Neural progenitor cell (in vitro differentiated cells): ENCODE measurements at regions not wholly inside any gene's neighbourhood (a gene's known extent, or its start where the extent isn't known, plus 50 kb on each side); places are given as distances from the start of the nearest gene placed in this dataset.

ENCODE experiments used
- DNase-seq: peaks from one replicate; pipeline ENCODE4 v3.0.0-alpha.2; 2016; ENCODE audit warnings: low spot score
- H2AFZ ChIP-seq: fragments of 200-600 bp; sonication (generic); replicated peaks from 2 replicates; pipeline ENCODE4 v1.6.1; 2016; ENCODE audit warnings: antibody characterized with exemption
- H3F3A ChIP-seq: fragments of 200-600 bp; sonication (generic); 2 replicates; pipeline ENCODE4 v1.6.1; 2016; ENCODE audit warnings: antibody characterized with exemption, low read depth
- H3K27ac ChIP-seq: fragments of 200-600 bp; sonication (generic); 2 replicates; pipeline ENCODE4 v1.5.1; 2016; ENCODE audit warnings: mild to moderate bottlenecking
- H3K27me3 ChIP-seq: fragments of 200-600 bp; sonication (generic); 2 replicates; pipeline ENCODE4 v1.6.1; 2016; ENCODE audit warnings: mild to moderate bottlenecking, moderate library complexity
- H3K36me3 ChIP-seq: fragments of 200-600 bp; sonication (generic); 2 replicates; pipeline ENCODE4 v1.5.1; 2016
- H3K4me1 ChIP-seq: fragments of 200-600 bp; sonication (generic); 2 replicates; pipeline ENCODE4 v1.6.1; 2016; ENCODE audit warnings: mixed run types
- H3K4me2 ChIP-seq: fragments of 200-600 bp; sonication (generic); 2 replicates; pipeline ENCODE4 v1.6.1; 2016
- H3K4me3 ChIP-seq: fragments of 200-600 bp; sonication (generic); 2 replicates; pipeline ENCODE4 v1.5.1; 2016
- H3K79me2 ChIP-seq: fragments of 200-600 bp; sonication (generic); 2 replicates; pipeline ENCODE4 v1.6.1; 2016; ENCODE audit warnings: low read depth
- H3K9ac ChIP-seq: fragments of 200-600 bp; sonication (generic); 2 replicates; pipeline ENCODE4 v1.6.1; 2016
- H3K9me3 ChIP-seq: fragments of 200-600 bp; sonication (generic); 2 replicates; pipeline ENCODE4 v1.5.1; 2016; ENCODE audit warnings: low read depth
- H4K20me1 ChIP-seq: fragments of 200-600 bp; sonication (generic); 2 replicates; pipeline ENCODE4 v1.6.1; 2016; ENCODE audit warnings: low read depth
- H3K27ac Mint-ChIP-seq: 3 replicates; pipeline ENCODE4 v1.8.0; 2021; ENCODE audit warnings: mixed read lengths
- H3K27me3 Mint-ChIP-seq: 2 replicates; pipeline ENCODE4 v1.8.0; 2022; ENCODE audit warnings: low read depth, mild to moderate bottlenecking, inconsistent platforms, moderate library complexity, mixed read lengths; ENCODE audit not compliant: insufficient read depth
- H3K36me3 Mint-ChIP-seq: 3 replicates; pipeline ENCODE4 v1.8.0; 2021; ENCODE audit warnings: mixed read lengths
- H3K4me1 Mint-ChIP-seq: 3 replicates; pipeline ENCODE4 v1.8.0; 2021; ENCODE audit warnings: mixed read lengths
- H3K4me3 Mint-ChIP-seq: 3 replicates; pipeline ENCODE4 v1.8.0; 2021; ENCODE audit warnings: mild to moderate bottlenecking, moderate library complexity, mixed read lengths
- H3K9me3 Mint-ChIP-seq: 3 replicates; pipeline ENCODE4 v1.8.0; 2020; ENCODE audit warnings: mixed read lengths
- EZH2 ChIP-seq: fragments of 200-600 bp; sonication (generic); IDR thresholded peaks from 2 replicates; pipeline ENCODE4 v1.6.1; 2017; ENCODE audit warnings: antibody characterized with exemption, mild to moderate bottlenecking, moderate library complexity
- EZH2phosphoT487 ChIP-seq: fragments of 200-600 bp; sonication (generic); IDR thresholded peaks from 2 replicates; pipeline ENCODE4 v1.6.1; 2017; ENCODE audit warnings: antibody characterized with exemption
- TF ChIP-seq, protein P1 (sequence below): fragments of 200-600 bp; sonication (generic); IDR thresholded peaks from 2 replicates; pipeline ENCODE4 v1.5.1; 2017; ENCODE audit warnings: antibody characterized with exemption, mild to moderate bottlenecking

GRCh38 chrX:25337841-25338240 lies 322.1 kb upstream of the ARX start:
- TF ChIP-seq EZH2 (no peak), EZH2phosphoT487 (no peak)
- TF ChIP-seq, protein P1, sequence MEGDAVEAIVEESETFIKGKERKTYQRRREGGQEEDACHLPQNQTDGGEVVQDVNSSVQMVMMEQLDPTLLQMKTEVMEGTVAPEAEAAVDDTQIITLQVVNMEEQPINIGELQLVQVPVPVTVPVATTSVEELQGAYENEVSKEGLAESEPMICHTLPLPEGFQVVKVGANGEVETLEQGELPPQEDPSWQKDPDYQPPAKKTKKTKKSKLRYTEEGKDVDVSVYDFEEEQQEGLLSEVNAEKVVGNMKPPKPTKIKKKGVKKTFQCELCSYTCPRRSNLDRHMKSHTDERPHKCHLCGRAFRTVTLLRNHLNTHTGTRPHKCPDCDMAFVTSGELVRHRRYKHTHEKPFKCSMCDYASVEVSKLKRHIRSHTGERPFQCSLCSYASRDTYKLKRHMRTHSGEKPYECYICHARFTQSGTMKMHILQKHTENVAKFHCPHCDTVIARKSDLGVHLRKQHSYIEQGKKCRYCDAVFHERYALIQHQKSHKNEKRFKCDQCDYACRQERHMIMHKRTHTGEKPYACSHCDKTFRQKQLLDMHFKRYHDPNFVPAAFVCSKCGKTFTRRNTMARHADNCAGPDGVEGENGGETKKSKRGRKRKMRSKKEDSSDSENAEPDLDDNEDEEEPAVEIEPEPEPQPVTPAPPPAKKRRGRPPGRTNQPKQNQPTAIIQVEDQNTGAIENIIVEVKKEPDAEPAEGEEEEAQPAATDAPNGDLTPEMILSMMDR, result no peak
- no peaks in the 10 kb centered on the region for H3K27me3 ChIP-seq

DNA sequence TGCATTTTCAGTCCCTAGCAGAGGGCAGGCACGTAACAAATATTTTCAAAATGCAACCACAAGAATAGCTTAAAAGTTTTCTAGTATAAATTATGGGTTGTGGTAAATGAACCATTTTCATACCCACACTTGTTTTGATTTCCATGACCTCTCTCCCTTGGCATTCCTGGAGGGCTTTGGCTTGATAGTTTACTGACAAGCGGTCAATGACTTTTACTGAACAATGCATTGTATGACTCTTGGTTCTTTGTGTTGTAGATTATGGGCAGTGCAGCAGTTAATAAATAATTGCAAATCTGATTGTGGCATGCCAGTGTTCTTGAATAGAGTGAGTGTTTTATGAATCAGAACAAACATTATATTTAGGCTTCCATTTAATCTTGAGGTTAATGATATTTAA lies 285.2 kb upstream of the ARX start:
- H3K27me3 ChIP-seq, result no peaks in the 10 kb centered on the region
- Mint-ChIP-seq H3K27me3 (peaks cover 3% of the 10 kb centered on the region), H3K4me3 (no peak overlapping the region), H3K36me3 (no peaks in the 10 kb centered on the region), H3K27ac (no peak overlapping the region), H3K4me1 (no peaks in the 10 kb centered on the region), H3K9me3 (no peaks in the 10 kb centered on the region)
- no peaks in the 10 kb centered on the region for H3K79me2 ChIP-seq
- H3K36me3 ChIP-seq, result no peaks in the 10 kb centered on the region
- H4K20me1 ChIP-seq, result no peaks in the 10 kb centered on the region
- H3K9me3 ChIP-seq, result no peaks in the 10 kb centered on the region
- H3K4me1 ChIP-seq, result no peaks in the 10 kb centered on the region
- H3K4me3 ChIP-seq, result no peak overlapping the region
- no peak overlapping the region for H2AFZ ChIP-seq
- DNase-seq, result no peak
- H3K27ac ChIP-seq, result no peak overlapping the region
- no peak overlapping the region for H3K4me2 ChIP-seq
- TF ChIP-seq EZH2 (no peak), EZH2phosphoT487 (no peak)
- TF ChIP-seq, protein P1, result no peak
- H3F3A ChIP-seq, result no peaks in the 10 kb centered on the region
- no peak overlapping the region for H3K9ac ChIP-seq

More at GRCh38 chrX:25337841-25338240, 322.1 kb upstream of the ARX start:
- Histone ChIP-seq H2AFZ (no peak overlapping the region), H4K20me1 (no peaks in the 10 kb centered on the region), H3K4me1 (no peaks in the 10 kb centered on the region), H3K9ac (no peak overlapping the region), H3F3A (no peaks in the 10 kb centered on the region), H3K9me3 (peaks cover 4% of the 10 kb centered on the region), H3K36me3 (no peaks in the 10 kb centered on the region), H3K79me2 (no peaks in the 10 kb centered on the region), H3K27ac (no peak overlapping the region), H3K4me2 (no peak overlapping the region), H3K4me3 (no peak overlapping the region)
- H3K9me3 Mint-ChIP-seq, result peaks cover 6% of the 10 kb centered on the region
- H3K27ac Mint-ChIP-seq, result no peak overlapping the region
- no peak overlapping the region for H3K4me3 Mint-ChIP-seq
- H3K4me1 Mint-ChIP-seq, result no peaks in the 10 kb centered on the region
- no peaks in the 10 kb centered on the region for H3K27me3 Mint-ChIP-seq
- DNase-seq, result no peak
- H3K36me3 Mint-ChIP-seq, result no peaks in the 10 kb centered on the region

DNA sequence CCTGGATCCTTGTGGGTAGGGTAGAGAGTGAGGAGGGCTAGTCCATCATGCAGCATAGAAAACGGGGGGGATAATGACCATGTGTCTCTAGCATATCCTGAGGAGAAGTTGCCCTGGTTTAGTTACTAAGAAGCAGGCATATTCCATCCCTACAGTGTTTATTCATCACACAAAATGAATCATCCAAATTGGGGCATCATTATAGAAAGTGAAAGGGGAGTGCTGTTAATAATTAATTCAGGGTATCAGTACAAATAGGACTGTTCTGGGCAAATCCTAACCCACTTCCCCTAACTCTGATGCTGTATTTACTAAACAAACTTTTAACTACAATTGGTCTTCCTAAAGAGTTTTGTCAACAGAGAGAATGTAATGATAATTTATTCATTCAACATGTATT lies 281.1 kb upstream of the ARX start:
- Histone ChIP-seq H3F3A (no peaks in the 10 kb centered on the region), H3K79me2 (no peaks in the 10 kb centered on the region), H3K4me1 (no peaks in the 10 kb centered on the region), H3K9ac (no peak overlapping the region), H3K9me3 (peaks cover 6% of the 10 kb centered on the region), H3K36me3 (no peaks in the 10 kb centered on the region), H3K4me2 (no peak overlapping the region), H3K27me3 (no peaks in the 10 kb centered on the region), H2AFZ (no peak overlapping the region), H3K4me3 (no peak overlapping the region), H4K20me1 (no peaks in the 10 kb centered on the region), H3K27ac (no peak overlapping the region)
- no peaks in the 10 kb centered on the region for H3K4me1 Mint-ChIP-seq
- no peak overlapping the region for H3K27ac Mint-ChIP-seq
- DNase-seq, result no peak
- H3K9me3 Mint-ChIP-seq, result no peaks in the 10 kb centered on the region
- TF ChIP-seq, protein P1, result no peak
- TF ChIP-seq EZH2 (no peak), EZH2phosphoT487 (no peak)
- H3K4me3 Mint-ChIP-seq, result no peak overlapping the region
- no peaks in the 10 kb centered on the region for H3K36me3 Mint-ChIP-seq
- H3K27me3 Mint-ChIP-seq, result peaks cover 3% of the 10 kb centered on the region
